ENCODE measurements at regions not wholly inside any gene's neighbourhood (a gene's known extent, or its start where the extent isn't known, plus 50 kb on each side); places are given as distances from the start of the nearest gene placed in this dataset.

DNA sequence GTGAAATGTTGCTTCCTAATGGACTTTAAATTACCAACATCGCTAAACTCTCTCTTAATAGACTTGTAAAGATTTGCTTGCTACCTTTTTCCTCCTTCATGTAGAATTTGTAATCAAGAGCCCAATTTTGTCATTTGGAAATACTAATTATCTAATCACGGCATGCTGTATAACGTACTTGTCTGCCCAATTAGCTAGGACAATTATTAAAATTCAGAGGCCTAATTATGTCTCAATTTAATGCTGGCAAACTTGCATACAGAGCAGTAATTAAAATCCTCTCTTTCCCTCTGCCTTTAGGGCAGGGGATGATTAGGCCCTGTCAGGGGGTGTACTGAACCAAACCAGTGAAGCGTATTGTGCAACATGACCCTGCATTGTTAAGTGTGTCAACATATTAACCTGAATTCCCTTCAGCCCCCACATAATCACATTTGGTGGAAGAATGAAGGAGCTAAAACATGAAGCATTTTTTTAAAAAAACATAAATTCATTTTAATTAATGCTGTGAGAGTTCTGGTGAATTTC, 137.4 kb upstream of the BARHL2 start:
- Histone ChIP-seq H3K27ac (replicated peaks) (no peak overlapping the region), H3K4me3 (replicated peaks; ENCODE audit: insufficient read depth, low read length) (no peak overlapping the region)
- DNase-seq (ENCODE audit: low read depth in 1 of 2, low spot score in 1 of 2): no peak

DNA sequence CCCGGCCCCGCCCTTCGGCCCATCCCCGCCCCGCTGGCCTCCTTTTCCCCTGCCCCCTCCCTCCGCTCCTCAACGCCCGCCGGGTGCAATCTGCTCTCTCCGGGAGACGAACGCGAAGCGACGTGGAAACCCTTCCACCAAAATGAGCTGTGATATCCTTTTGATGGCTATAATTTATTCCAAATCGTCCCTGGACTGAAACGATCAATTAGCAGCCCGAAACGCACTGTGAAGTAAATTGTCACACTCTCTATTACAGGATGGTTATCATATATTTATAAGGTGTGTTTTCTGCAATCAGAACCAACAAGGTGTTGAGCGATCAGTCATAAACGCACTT, 134.6 kb upstream of the BARHL2 start:
- no peak for TF ChIP-seq GABPA (IDR thresholded peaks at IDR 0.05; ENCODE audit: low read depth)
- TF ChIP-seq, protein P1, sequence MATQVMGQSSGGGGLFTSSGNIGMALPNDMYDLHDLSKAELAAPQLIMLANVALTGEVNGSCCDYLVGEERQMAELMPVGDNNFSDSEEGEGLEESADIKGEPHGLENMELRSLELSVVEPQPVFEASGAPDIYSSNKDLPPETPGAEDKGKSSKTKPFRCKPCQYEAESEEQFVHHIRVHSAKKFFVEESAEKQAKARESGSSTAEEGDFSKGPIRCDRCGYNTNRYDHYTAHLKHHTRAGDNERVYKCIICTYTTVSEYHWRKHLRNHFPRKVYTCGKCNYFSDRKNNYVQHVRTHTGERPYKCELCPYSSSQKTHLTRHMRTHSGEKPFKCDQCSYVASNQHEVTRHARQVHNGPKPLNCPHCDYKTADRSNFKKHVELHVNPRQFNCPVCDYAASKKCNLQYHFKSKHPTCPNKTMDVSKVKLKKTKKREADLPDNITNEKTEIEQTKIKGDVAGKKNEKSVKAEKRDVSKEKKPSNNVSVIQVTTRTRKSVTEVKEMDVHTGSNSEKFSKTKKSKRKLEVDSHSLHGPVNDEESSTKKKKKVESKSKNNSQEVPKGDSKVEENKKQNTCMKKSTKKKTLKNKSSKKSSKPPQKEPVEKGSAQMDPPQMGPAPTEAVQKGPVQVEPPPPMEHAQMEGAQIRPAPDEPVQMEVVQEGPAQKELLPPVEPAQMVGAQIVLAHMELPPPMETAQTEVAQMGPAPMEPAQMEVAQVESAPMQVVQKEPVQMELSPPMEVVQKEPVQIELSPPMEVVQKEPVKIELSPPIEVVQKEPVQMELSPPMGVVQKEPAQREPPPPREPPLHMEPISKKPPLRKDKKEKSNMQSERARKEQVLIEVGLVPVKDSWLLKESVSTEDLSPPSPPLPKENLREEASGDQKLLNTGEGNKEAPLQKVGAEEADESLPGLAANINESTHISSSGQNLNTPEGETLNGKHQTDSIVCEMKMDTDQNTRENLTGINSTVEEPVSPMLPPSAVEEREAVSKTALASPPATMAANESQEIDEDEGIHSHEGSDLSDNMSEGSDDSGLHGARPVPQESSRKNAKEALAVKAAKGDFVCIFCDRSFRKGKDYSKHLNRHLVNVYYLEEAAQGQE (IDR thresholded peaks at IDR 0.05; ENCODE audit: insufficient replicate concordance, low read depth): no peak
- no peak for TF ChIP-seq SPI1 (IDR thresholded peaks at IDR 0.05; ENCODE audit: borderline replicate concordance, low read depth)
- no peak for TF ChIP-seq POLR2AphosphoS5 (IDR thresholded peaks at IDR 0.05; ENCODE audit: low read depth)
- TF ChIP-seq, protein P2, sequence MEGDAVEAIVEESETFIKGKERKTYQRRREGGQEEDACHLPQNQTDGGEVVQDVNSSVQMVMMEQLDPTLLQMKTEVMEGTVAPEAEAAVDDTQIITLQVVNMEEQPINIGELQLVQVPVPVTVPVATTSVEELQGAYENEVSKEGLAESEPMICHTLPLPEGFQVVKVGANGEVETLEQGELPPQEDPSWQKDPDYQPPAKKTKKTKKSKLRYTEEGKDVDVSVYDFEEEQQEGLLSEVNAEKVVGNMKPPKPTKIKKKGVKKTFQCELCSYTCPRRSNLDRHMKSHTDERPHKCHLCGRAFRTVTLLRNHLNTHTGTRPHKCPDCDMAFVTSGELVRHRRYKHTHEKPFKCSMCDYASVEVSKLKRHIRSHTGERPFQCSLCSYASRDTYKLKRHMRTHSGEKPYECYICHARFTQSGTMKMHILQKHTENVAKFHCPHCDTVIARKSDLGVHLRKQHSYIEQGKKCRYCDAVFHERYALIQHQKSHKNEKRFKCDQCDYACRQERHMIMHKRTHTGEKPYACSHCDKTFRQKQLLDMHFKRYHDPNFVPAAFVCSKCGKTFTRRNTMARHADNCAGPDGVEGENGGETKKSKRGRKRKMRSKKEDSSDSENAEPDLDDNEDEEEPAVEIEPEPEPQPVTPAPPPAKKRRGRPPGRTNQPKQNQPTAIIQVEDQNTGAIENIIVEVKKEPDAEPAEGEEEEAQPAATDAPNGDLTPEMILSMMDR (IDR thresholded peaks at IDR 0.05; ENCODE audit: insufficient read depth, low read length): no peak
- H3K27me3 ChIP-seq (ENCODE audit: insufficient read depth, poor library complexity, severe bottlenecking): peaks cover 14% of the 10 kb centered on the region
- DNase-seq (ENCODE audit: low read depth in 1 of 2, low spot score in 1 of 2): no peak
- no peak overlapping the region for H3K27ac ChIP-seq (replicated peaks)
- H3K4me3 ChIP-seq (replicated peaks; ENCODE audit: insufficient read depth, low read length): peak overlapping the region; percentile 58

More for the DNA sequence above, 137.4 kb upstream of the BARHL2 start:
- H3K27me3 ChIP-seq (ENCODE audit: insufficient read depth, poor library complexity, severe bottlenecking): peaks cover 12% of the 10 kb centered on the region
- TF ChIP-seq, protein P2 (IDR thresholded peaks at IDR 0.05; ENCODE audit: insufficient read depth, low read length): no peak
- no peak for TF ChIP-seq GABPA (IDR thresholded peaks at IDR 0.05; ENCODE audit: low read depth)

DNA sequence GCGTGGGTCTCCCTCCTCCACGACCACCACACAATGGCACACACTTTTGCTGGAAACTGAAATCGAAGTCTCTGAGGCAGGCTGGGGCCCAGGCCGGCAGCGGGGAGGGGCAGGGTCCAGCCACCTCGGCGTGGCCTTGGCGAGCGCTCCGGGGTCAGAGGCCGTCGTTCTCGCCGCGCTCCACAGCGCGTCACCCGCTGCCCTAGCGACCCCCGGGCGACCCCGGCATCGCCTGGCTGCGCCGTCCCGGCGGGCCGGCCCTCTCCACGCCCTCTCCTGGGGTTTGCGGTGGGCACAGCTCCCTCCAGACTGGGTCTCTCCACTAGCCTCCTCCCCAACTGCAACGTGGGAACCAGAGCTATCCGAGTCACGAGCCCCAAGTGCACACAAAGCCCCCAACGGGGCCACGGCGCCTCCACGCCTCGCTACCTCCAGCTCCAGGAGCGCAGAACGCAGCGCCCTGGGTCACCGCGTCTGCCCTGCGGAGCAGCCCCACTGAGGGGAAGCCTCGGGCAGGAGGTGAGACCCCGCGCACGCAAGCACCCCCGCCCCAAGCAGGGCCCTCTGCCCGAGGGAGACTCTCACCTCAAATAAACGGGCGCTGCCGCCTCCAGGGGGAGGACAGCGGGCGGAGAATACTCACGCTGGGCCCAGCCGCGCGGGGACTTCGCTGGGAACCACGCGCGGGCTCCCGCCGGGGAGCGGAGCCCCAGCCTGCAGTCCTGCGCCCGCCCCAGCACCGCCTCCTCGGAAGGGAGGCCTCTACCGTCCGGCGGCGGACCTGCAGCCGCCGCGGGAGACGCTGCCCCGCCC, 134.0 kb upstream of the BARHL2 start:
- peak; percentile 38 to 69 for DNase-seq (ENCODE audit: low read depth in 1 of 2, low spot score in 1 of 2)
- Histone ChIP-seq H3K27me3 (ENCODE audit: insufficient read depth, poor library complexity, severe bottlenecking) (peaks cover 14% of the 10 kb centered on the region), H3K27ac (replicated peaks) (no peak overlapping the region), H3K4me3 (replicated peaks; ENCODE audit: insufficient read depth, low read length) (peak overlapping the region; percentile 58)
- TF ChIP-seq POLR2AphosphoS5 (IDR thresholded peaks at IDR 0.05; ENCODE audit: low read depth) (no peak), GABPA (IDR thresholded peaks at IDR 0.05; ENCODE audit: low read depth) (no peak), SPI1 (IDR thresholded peaks at IDR 0.05; ENCODE audit: borderline replicate concordance, low read depth) (no peak)
- TF ChIP-seq, protein P1 (IDR thresholded peaks at IDR 0.05; ENCODE audit: insufficient replicate concordance, low read depth): no peak
- TF ChIP-seq, protein P2 (IDR thresholded peaks at IDR 0.05; ENCODE audit: insufficient read depth, low read length): peak; percentile 31

Measured in HL-60 (cell line).